ENCODE measurements at regions not wholly inside any gene's neighbourhood (a gene's known extent, or its start where the extent isn't known, plus 50 kb on each side); places are given as distances from the start of the nearest gene placed in this dataset.

DNA sequence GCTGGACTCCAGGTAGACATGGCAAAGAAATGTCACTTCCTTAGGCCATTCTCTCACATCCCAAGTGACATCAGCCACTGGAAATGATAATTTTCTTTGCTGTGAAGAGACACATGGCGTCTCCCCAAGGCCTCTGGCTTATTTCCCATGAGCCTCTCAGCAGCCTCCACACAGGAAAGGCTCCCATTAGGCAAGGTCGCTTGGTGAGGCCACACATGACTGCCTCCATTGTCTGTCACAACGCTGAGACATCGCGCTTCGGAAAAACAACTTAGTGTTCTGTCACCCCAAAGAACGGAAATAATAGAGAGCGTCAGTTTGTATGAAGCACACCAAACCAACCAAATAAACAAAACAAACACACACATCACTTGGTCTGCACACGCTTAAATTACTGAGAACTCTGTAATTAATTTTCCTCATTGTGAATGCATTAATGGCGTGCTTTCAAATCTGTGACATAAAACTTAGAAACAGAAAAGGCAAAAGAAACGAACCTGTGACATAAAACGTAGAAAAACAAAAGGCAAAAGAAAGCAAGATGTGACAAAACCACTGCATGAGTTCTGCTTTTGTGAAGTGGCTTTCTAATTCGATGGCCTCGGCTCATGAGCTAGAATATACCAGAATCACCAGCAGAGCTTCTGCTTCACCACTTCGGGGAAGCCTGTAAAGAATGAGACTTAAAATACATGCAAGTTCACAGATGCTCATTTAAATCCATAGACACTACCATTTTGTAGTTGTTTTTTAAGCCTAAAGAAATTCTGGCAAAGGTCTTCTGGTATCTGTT, 404.2 kb upstream of the SGCG start:
- no peak overlapping the region for H3K4me3 ChIP-seq (ENCODE audit: low read depth, low read length)
- no peak for DNase-seq (ENCODE audit: low read depth)
- TF ChIP-seq CTCF (IDR thresholded peaks at IDR 0.05; ENCODE audit: control insufficient read depth, extremely low read depth, insufficient read depth): no peak

GRCh38 chr13:22777207-22777606, 403.6 kb upstream of the SGCG start:
- DNase-seq (ENCODE audit: low read depth): no peak
- H3K4me3 ChIP-seq (ENCODE audit: low read depth, low read length): no peak overlapping the region
- no peak for TF ChIP-seq CTCF (IDR thresholded peaks at IDR 0.05; ENCODE audit: control insufficient read depth, extremely low read depth, insufficient read depth)

- H3K4me3 ChIP-seq (ENCODE audit: low read depth, low read length): no peak overlapping the region
- no peak for DNase-seq (ENCODE audit: low read depth)
- no peak for TF ChIP-seq CTCF (IDR thresholded peaks at IDR 0.05; ENCODE audit: control insufficient read depth, extremely low read depth, insufficient read depth)
Observed at GRCh38 chr13:22789027-22789593, 391.7 kb upstream of the SGCG start.

GRCh38 chr13:22789916-22790315, 390.9 kb upstream of the SGCG start:
- DNase-seq (ENCODE audit: low read depth): no peak
- H3K4me3 ChIP-seq (ENCODE audit: low read depth, low read length): no peak overlapping the region
- TF ChIP-seq CTCF (IDR thresholded peaks at IDR 0.05; ENCODE audit: control insufficient read depth, extremely low read depth, insufficient read depth): no peak

DNA sequence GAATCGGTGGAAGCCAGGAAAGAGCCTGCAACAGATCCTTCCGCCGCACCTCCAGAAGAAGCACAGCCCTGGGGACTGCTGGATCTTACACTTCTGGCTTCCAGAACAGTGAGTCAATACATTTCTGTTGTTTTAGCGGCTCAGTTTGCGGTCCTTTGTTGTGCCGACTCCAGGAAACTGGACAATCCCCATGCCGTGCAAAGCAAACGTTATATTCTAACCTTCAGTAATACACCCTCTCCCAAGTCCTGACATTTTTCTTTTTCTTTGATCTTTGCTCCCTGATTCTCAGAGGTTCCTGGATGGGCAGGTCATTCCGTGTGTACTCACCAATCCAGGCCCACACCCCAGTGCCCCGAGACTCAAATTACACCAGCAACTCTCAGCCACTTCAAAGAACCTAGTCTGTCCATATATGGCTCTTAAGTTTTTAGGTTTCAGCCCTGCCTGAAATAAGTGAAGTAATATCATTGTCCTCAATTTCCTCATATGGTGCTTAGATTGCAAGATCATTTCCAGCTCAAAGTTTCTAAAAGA, 387.1 kb upstream of the SGCG start:
- no peak overlapping the region for H3K4me3 ChIP-seq (ENCODE audit: low read depth, low read length)
- no peak for TF ChIP-seq CTCF (IDR thresholded peaks at IDR 0.05; ENCODE audit: control insufficient read depth, extremely low read depth, insufficient read depth)
- DNase-seq (ENCODE audit: low read depth): no peak

GRCh38 chr13:22800526-22801401, 380.0 kb upstream of the SGCG start:
- DNase-seq (ENCODE audit: low read depth): no peak
- TF ChIP-seq CTCF (IDR thresholded peaks at IDR 0.05; ENCODE audit: control insufficient read depth, extremely low read depth, insufficient read depth): no peak

More at GRCh38 chr13:22800526-22801401, 380.0 kb upstream of the SGCG start:
- no peak overlapping the region for H3K4me3 ChIP-seq (ENCODE audit: low read depth, low read length)
